Right lobe of liver (tissue), 6 donors: ENCODE measurements at regions not wholly inside any gene's neighbourhood (a gene's known extent, or its start where the extent isn't known, plus 50 kb on each side); places are given as distances from the start of the nearest gene placed in this dataset.

ENCODE experiments used
- ATAC-seq, 4 donors: fragments of 200-7000 bp; cut with Tn5 transposase; one replicate each; pipeline ENCODE4 v1.9.1; 2020; ENCODE audit warnings: mild to moderate bottlenecking in 4 of 4, moderate library complexity in 4 of 4
- DNase-seq, 3 donors: peaks; one replicate each; pipeline ENCODE4 v3.0.0-alpha.2; 2020
- H3K27ac ChIP-seq, 3 donors: fragments of 200-600 bp; one replicate each; pipeline ENCODE4 v1.8.0; 2022
- H3K27me3 ChIP-seq, 2 donors: fragments of 200-600 bp; one replicate each; pipeline ENCODE4 v1.8.0; 2022
- H3K36me3 ChIP-seq, 4 donors: fragments of 200-600 bp; sonication (generic) in 1 of 4; one replicate each; pipeline versions ENCODE4 v1.5.1 to v1.8.0; 2017 to 2022; ENCODE audit warnings: control low read depth in 1 of 4
- H3K4me1 ChIP-seq, 4 donors: fragments of 200-600 bp; sonication (generic) in 1 of 4; one replicate each; pipeline versions ENCODE4 v1.5.1 to v1.8.0; 2017 to 2022; ENCODE audit warnings: control low read depth in 1 of 4
- H3K4me3 ChIP-seq, 3 donors: fragments of 200-600 bp; one replicate each; pipeline ENCODE4 v1.8.0; 2022
- H3K9me3 ChIP-seq, 4 donors: fragments of 200-600 bp; sonication (generic) in 1 of 4; one replicate each; pipeline versions ENCODE4 v1.5.1 to v1.8.0; 2017 to 2022; ENCODE audit warnings: control low read depth in 1 of 4
- POLR2A ChIP-seq: fragments of 450-650 bp; IDR thresholded peaks from one replicate; pipeline ENCODE4 v1.6.1; 2017; ENCODE audit warnings: antibody characterized with exemption, mild to moderate bottlenecking
- WGBS: methylation state at CpG from one replicate; pipeline ENCODE4 v1.1.6; 2018; ENCODE audit warnings: low coverage, low lambda C conversion rate; ENCODE audit not compliant: insufficient coverage; ENCODE audit errors: missing lambda C conversion rate; 5-methylcytosine and 5-hydroxymethylcytosine counted together
- intact Hi-C, 2 donors: fragments of 100-400 bp; cut with DNase I; formaldehyde crosslinking; loops; one replicate each; pipeline versions ENCODE4 v1.11.2 to v1.14.1; 2022
- TF ChIP-seq, protein P1 (sequence below), 4 donors: fragments of 200-600 bp in 3 of 4; fragments of 450-650 bp in 1 of 4; IDR thresholded peaks; one replicate each; pipeline versions ENCODE4 v1.5.1 to v1.8.0; 2016 to 2022; ENCODE audit warnings: antibody characterized with exemption in 4 of 4, mild to moderate bottlenecking in 2 of 4
- donor health status: DM: no; HTN: yes; CAD: no.
- donor health status: DM: no; HTN: no; CAD: no.
- donor health status: DM: no; HTN: no; CAD: no.
- donor health status: DM: no; HTN: yes; CAD: no.
- donor health status: DM: no; HTN: yes; CAD: no.

DNA sequence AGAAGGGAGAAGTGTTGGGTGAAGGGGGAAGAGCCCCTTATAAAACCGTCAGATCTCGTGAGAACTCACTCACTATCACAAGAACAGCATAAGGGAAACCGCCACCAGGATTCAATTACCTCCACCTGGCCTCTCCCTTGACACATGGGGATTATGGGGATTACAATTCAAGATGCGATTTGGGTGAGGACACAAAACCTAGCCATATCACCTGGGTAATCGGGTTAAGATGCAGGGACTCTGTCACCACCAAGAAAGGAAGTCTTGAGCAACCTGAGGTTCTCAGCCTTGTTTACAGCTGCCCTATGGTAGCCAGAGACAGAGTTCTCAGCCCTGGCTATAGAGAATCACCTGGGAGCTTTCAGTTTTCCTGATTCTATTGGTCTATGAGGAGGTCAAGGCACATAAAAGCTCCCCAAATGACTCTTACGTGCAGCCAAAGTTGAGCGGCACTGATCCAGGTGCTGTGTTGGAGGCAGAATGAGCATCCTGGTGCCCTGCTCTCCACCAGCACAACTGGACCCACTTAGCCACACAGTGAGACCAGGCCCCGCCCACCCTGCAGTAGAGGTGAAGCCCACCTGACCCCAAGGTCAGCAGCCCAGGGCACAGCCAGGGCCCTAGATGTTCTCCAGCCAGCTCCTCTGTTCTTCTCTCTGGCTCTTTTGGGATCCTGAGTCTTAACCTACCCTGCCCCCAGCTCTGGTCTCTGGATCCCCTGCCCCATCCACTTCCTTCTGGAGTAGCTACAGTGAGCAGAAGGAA, 138.5 kb upstream of the CDH5 start:
- Histone ChIP-seq H3K36me3 (no peaks in the 10 kb centered on the region), H3K4me1 (no peaks in the 10 kb centered on the region), H3K27ac (no peak overlapping the region), H3K4me3 (no peak overlapping the region), H3K9me3 (no peaks in the 10 kb centered on the region), H3K27me3 (no peaks in the 10 kb centered on the region)
- DNase-seq (peak in 1 of 3 donors; percentile 37), ATAC-seq (no peak)
- no peak for TF ChIP-seq POLR2A
- TF ChIP-seq, protein P1, sequence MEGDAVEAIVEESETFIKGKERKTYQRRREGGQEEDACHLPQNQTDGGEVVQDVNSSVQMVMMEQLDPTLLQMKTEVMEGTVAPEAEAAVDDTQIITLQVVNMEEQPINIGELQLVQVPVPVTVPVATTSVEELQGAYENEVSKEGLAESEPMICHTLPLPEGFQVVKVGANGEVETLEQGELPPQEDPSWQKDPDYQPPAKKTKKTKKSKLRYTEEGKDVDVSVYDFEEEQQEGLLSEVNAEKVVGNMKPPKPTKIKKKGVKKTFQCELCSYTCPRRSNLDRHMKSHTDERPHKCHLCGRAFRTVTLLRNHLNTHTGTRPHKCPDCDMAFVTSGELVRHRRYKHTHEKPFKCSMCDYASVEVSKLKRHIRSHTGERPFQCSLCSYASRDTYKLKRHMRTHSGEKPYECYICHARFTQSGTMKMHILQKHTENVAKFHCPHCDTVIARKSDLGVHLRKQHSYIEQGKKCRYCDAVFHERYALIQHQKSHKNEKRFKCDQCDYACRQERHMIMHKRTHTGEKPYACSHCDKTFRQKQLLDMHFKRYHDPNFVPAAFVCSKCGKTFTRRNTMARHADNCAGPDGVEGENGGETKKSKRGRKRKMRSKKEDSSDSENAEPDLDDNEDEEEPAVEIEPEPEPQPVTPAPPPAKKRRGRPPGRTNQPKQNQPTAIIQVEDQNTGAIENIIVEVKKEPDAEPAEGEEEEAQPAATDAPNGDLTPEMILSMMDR (IDR thresholded peaks at IDR 0.05): no peak
- WGBS: 70% methylated on average over 3 of the region's 8 CpGs
- intact Hi-C loops: no loop called here

DNA sequence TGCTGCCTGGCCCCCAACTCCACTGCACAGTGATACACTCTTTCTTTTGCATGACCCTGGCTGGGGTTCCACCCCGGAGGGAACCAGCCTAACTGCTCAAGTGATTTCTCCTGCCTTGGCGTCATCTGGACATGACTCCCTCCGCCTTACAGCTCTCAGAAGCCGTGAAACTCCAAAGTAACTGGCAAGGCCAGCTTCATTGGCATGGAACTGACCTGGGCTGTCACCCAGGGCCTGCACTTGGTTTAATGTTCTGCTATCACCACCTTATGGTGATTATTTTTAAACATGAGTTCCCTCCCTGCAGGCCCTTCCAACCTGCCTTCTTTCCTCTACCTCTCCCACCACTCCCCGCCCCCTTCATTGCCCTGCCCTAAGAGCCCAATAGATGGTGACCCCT, 139.7 kb upstream of the CDH5 start:
- ATAC-seq (peak in 3 of 4 donors; percentile 47 to 75 (median 48)), DNase-seq (no peak)
- H3K9me3 ChIP-seq: no peaks in the 10 kb centered on the region
- no peak overlapping the region for H3K27ac ChIP-seq
- TF ChIP-seq, protein P1 (IDR thresholded peaks at IDR 0.05): peak in 2 of 4 donors; percentile 11 to 17
- no peak for TF ChIP-seq POLR2A
- no peaks in the 10 kb centered on the region for H3K36me3 ChIP-seq
- WGBS: 84% methylated on average over 3 of the region's 5 CpGs
- no peak overlapping the region for H3K4me3 ChIP-seq
- intact Hi-C loops: no loop called here
- no peaks in the 10 kb centered on the region for H3K4me1 ChIP-seq
- H3K27me3 ChIP-seq: no peaks in the 10 kb centered on the region

GRCh38 chr16:66225696-66226095, 140.8 kb upstream of the CDH5 start:
- no peak for TF ChIP-seq POLR2A
- TF ChIP-seq, protein P1 (IDR thresholded peaks at IDR 0.05): no peak
- no peak for ATAC-seq
- no peaks in the 10 kb centered on the region for H3K4me1 ChIP-seq
- no peak overlapping the region for H3K4me3 ChIP-seq
- no peaks in the 10 kb centered on the region for H3K36me3 ChIP-seq
- H3K27ac ChIP-seq: no peak overlapping the region
- intact Hi-C loops: no loop called here
- H3K9me3 ChIP-seq: no peaks in the 10 kb centered on the region
- H3K27me3 ChIP-seq: no peaks in the 10 kb centered on the region
- 83% methylated on average over 3 of the region's 5 CpGs for WGBS
- peak in 1 of 3 donors; percentile 27 for DNase-seq

DNA sequence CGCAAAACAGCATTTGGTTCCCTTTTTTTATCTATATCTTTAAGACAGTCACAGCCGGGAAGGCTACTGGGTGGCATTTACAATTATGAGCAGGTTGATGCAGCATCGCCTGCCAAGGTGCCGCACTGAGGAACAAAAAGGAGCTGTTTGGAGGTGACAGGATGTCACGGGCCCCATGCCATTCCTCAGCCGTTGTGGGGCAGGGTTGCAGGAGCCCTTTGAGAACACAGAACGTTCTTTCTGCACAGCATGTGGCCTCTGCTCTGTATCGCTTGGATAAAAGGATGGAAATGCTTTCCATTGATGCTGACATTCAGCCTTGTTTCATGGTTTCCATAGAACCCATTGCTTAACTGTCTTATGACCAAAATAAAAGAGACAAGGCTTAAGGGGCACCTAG, 141.9 kb upstream of the CDH5 start:
- no peaks in the 10 kb centered on the region for H3K36me3 ChIP-seq
- H3K27ac ChIP-seq: no peak overlapping the region
- intact Hi-C loops: no loop called here
- H3K4me3 ChIP-seq: no peak overlapping the region
- DNase-seq: peak in 1 of 3 donors; percentile 36
- ATAC-seq: no peak
- H3K27me3 ChIP-seq: no peaks in the 10 kb centered on the region
- 45% methylated on average over 8 of the region's 8 CpGs for WGBS
- TF ChIP-seq, protein P1 (IDR thresholded peaks at IDR 0.05): no peak
- no peak for TF ChIP-seq POLR2A
- no peaks in the 10 kb centered on the region for H3K4me1 ChIP-seq
- no peaks in the 10 kb centered on the region for H3K9me3 ChIP-seq
